Kidney (tissue), 13 donors: ENCODE measurements at regions not wholly inside any gene's neighbourhood (a gene's known extent, or its start where the extent isn't known, plus 50 kb on each side); places are given as distances from the start of the nearest gene placed in this dataset.

ENCODE experiments used
- DNase-seq, 5 donors: peaks; one replicate each; pipeline ENCODE4 v3.0.0-alpha.2; 2013 to 2020
- FAIRE-seq: peaks from 2 replicates; lab custom pipeline; 2012; peaks lifted over from hg19 to GRCh38; lab: Jason Lieb, UNC
- H3K27ac ChIP-seq, 2 donors: one replicate each; pipeline ENCODE4 v1.7.0; 2013; ENCODE audit warnings: low read depth in 2 of 2, low read length in 2 of 2, inconsistent platforms in 1 of 2
- H3K27me3 ChIP-seq: one replicate; pipeline ENCODE4 v1.7.1; 2013; ENCODE audit warnings: low read length, inconsistent platforms; ENCODE audit not compliant: control insufficient read depth, insufficient read depth
- H3K36me3 ChIP-seq, 3 donors: one replicate each; pipeline versions ENCODE4 v1.7.0 to v1.7.1; 2013; ENCODE audit warnings: low read length in 3 of 3, control low read depth in 1 of 3, inconsistent platforms in 1 of 3; ENCODE audit not compliant: insufficient read depth in 3 of 3, control insufficient read depth in 2 of 3
- H3K4me1 ChIP-seq, 3 donors: one replicate each; pipeline versions ENCODE4 v1.7.0 to v1.7.1; 2013; ENCODE audit warnings: low read length in 3 of 3, inconsistent platforms in 1 of 3, low read depth in 1 of 3; ENCODE audit not compliant: control insufficient read depth in 2 of 3, insufficient read depth in 2 of 3
- H3K4me3 ChIP-seq, 3 donors: one replicate each; pipeline versions ENCODE4 v1.7.0 to v1.8.1; 2013; ENCODE audit warnings: low read length in 3 of 3, control low read depth in 1 of 3, inconsistent platforms in 1 of 3
- H3K9ac ChIP-seq, 3 donors: one replicate each; pipeline versions ENCODE4 v1.7.0 to v1.7.1; 2013; ENCODE audit warnings: low read length in 3 of 3, control low read depth in 1 of 3, inconsistent platforms in 1 of 3
- H3K9me3 ChIP-seq, 3 donors: one replicate each; pipeline versions ENCODE4 v1.7.0 to v1.7.1; 2013; ENCODE audit warnings: low read length in 3 of 3, control low read depth in 1 of 3, inconsistent platforms in 1 of 3; ENCODE audit not compliant: control insufficient read depth in 2 of 3, insufficient read depth in 1 of 3
- intact Hi-C: fragments of 100-400 bp; cut with DNase I; formaldehyde crosslinking; loops from one replicate; pipeline ENCODE4 v1.11.1; 2022
- TF ChIP-seq, protein P1 (sequence below): IDR thresholded peaks from 3 replicates; pipeline ENCODE4 v1.5.1; 2012; ENCODE audit warnings: mild to moderate bottlenecking, moderate library complexity, borderline replicate concordance; ENCODE audit not compliant: insufficient read depth; ENCODE audit errors: extremely low read depth
- donor health status: control.
- donor health status: control.
- donor health status: control.
- donor health status: control.
- donor health status: control.
- donor health status: DM: yes; HTN: yes; CAD: no.
- donor health status: Normal renal cell carcinoma (clear cell type).

DNA sequence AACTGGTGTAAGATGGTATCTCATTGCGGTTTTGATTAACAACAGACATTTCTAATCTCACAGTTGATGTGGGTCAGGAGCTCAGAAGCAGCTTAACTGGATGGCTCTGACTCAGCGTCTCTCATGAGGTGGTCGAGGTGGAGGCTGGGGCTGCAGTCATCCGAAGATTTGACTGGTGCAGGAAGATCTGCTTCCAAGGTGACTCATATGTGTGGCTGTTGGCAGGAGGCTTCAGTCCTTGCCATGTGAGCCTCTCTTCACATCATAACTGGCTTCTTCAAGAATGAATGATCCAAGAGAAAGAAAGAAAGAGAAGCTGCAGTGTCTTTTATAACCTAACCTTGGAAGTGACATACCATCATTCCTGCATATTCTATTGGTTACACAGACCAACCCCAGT lies 376.1 kb downstream of the SEC14L1 start:
- Histone ChIP-seq H3K4me3 (no peak overlapping the region), H3K9me3 (peaks cover 0 to 2% (median 0%) of the 10 kb centered on the region in 3 donors), H3K27me3 (no peaks in the 10 kb centered on the region), H3K36me3 (no peaks in the 10 kb centered on the region), H3K9ac (no peak overlapping the region), H3K27ac (no peak overlapping the region), H3K4me1 (no peaks in the 10 kb centered on the region)
- intact Hi-C loops, result no loop called here
- DNase-seq, result no peak
- TF ChIP-seq, protein P1, sequence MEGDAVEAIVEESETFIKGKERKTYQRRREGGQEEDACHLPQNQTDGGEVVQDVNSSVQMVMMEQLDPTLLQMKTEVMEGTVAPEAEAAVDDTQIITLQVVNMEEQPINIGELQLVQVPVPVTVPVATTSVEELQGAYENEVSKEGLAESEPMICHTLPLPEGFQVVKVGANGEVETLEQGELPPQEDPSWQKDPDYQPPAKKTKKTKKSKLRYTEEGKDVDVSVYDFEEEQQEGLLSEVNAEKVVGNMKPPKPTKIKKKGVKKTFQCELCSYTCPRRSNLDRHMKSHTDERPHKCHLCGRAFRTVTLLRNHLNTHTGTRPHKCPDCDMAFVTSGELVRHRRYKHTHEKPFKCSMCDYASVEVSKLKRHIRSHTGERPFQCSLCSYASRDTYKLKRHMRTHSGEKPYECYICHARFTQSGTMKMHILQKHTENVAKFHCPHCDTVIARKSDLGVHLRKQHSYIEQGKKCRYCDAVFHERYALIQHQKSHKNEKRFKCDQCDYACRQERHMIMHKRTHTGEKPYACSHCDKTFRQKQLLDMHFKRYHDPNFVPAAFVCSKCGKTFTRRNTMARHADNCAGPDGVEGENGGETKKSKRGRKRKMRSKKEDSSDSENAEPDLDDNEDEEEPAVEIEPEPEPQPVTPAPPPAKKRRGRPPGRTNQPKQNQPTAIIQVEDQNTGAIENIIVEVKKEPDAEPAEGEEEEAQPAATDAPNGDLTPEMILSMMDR, result no peak
- no peak for FAIRE-seq

DNA sequence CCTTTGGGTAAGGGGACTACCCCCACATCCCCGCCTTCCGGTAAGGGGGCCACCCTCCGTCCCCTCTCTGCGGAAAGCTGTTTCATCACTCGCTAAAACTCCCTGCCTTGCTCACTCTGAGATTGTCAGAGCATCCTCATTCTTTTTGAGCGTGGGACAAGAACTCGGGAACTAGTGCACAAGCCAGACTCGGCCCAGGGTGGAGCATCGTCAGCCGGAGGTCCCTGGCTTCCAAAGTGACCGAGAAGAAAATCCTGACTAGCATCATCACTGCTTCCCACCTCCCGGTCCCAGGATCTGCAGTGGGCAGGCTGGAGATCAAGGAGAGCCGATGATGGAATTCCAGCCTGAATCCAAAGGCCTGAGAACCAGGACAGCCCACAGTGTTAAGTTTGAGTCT lies 380.3 kb downstream of the SEC14L1 start:
- Histone ChIP-seq H3K4me3 (no peak overlapping the region), H3K27me3 (no peaks in the 10 kb centered on the region), H3K27ac (no peak overlapping the region), H3K4me1 (no peaks in the 10 kb centered on the region), H3K36me3 (no peaks in the 10 kb centered on the region), H3K9me3 (no peaks in the 10 kb centered on the region), H3K9ac (no peak overlapping the region)
- TF ChIP-seq, protein P1, result no peak
- no peak for FAIRE-seq
- DNase-seq, result peak in 1 of 5 donors; percentile 13
- intact Hi-C loops, result no loop called here

GRCh38 chr17:77523540-77523939 lies 382.8 kb downstream of the SEC14L1 start:
- H3K27ac ChIP-seq, result no peak overlapping the region
- intact Hi-C loops, result no loop called here
- no peak overlapping the region for H3K4me3 ChIP-seq
- H3K36me3 ChIP-seq, result no peaks in the 10 kb centered on the region
- no peaks in the 10 kb centered on the region for H3K27me3 ChIP-seq
- DNase-seq (no peak), FAIRE-seq (no peak)
- H3K9ac ChIP-seq, result no peak overlapping the region
- H3K9me3 ChIP-seq, result no peaks in the 10 kb centered on the region
- no peaks in the 10 kb centered on the region for H3K4me1 ChIP-seq
- TF ChIP-seq, protein P1, result no peak

- Histone ChIP-seq H3K4me1 (no peaks in the 10 kb centered on the region), H3K27ac (no peak overlapping the region), H3K9me3 (no peaks in the 10 kb centered on the region), H3K27me3 (no peaks in the 10 kb centered on the region), H3K4me3 (no peak overlapping the region), H3K9ac (no peak overlapping the region), H3K36me3 (no peaks in the 10 kb centered on the region)
- TF ChIP-seq, protein P1, result no peak
- FAIRE-seq (no peak), DNase-seq (peak in 1 of 5 donors; percentile 57)
- intact Hi-C loops, result no loop called here
Measured at GRCh38 chr17:77526259-77526711, 385.5 kb downstream of the SEC14L1 start.
